Spleen (tissue), 11 donors: ENCODE measurements at regions not wholly inside any gene's neighbourhood (a gene's known extent, or its start where the extent isn't known, plus 50 kb on each side); places are given as distances from the start of the nearest gene placed in this dataset.

Experiments used
- DNase-seq: peaks from one replicate; pipeline ENCODE4 v3.0.0-alpha.2; 2020
- H3K27ac ChIP-seq, 8 donors: fragments of 200-600 bp; sonication (generic) in 7 of 8; 1 replicate in 4 of 8; 2 replicates in 4 of 8; pipeline versions ENCODE4 v1.5.0 to v1.8.0; 2016 to 2021; ENCODE audit warnings: inconsistent platforms in 4 of 8, mild to moderate bottlenecking in 4 of 8, moderate library complexity in 1 of 8
- H3K27me3 ChIP-seq, 7 donors: fragments of 200-600 bp; sonication (generic) in 6 of 7; replicated peaks in 1 of 7; 1 replicate in 4 of 7; 2 replicates in 3 of 7; pipeline versions ENCODE4 v1.5.0 to v1.8.0; 2016 to 2021; ENCODE audit warnings: inconsistent platforms in 3 of 7, mild to moderate bottlenecking in 1 of 7
- H3K36me3 ChIP-seq, 6 donors: fragments of 200-600 bp; sonication (generic) in 5 of 6; 1 replicate in 4 of 6; 2 replicates in 2 of 6; pipeline versions ENCODE4 v1.5.0 to v1.8.0; 2016 to 2021; ENCODE audit warnings: inconsistent platforms in 2 of 6
- H3K4me1 ChIP-seq, 6 donors: fragments of 200-600 bp; sonication (generic) in 5 of 6; 1 replicate in 3 of 6; 2 replicates in 3 of 6; pipeline versions ENCODE4 v1.5.0 to v1.8.0; 2016 to 2021; ENCODE audit warnings: inconsistent platforms in 3 of 6
- H3K4me3 ChIP-seq, 8 donors: fragments of 200-600 bp; sonication (generic) in 7 of 8; 1 replicate in 4 of 8; 2 replicates in 4 of 8; pipeline versions ENCODE4 v1.5.0 to v1.8.0; 2016 to 2021; ENCODE audit warnings: inconsistent platforms in 4 of 8, mild to moderate bottlenecking in 4 of 8, moderate library complexity in 2 of 8
- H3K9me3 ChIP-seq, 8 donors: fragments of 200-600 bp; sonication (generic) in 7 of 8; 1 replicate in 4 of 8; 2 replicates in 4 of 8; pipeline versions ENCODE4 v1.5.0 to v1.8.0; 2016 to 2021; ENCODE audit warnings: inconsistent platforms in 4 of 8
- POLR2A ChIP-seq, 3 donors: fragments of 450-650 bp; IDR thresholded peaks; one replicate each; pipeline ENCODE4 v1.5.1; 2017; ENCODE audit warnings: antibody characterized with exemption in 3 of 3, mild to moderate bottlenecking in 1 of 3
- POLR2AphosphoS5 ChIP-seq, 3 donors: sonication (generic); formaldehyde crosslinking; IDR thresholded peaks; one replicate each; pipeline ENCODE4 v1.5.1; 2017; ENCODE audit warnings: antibody characterized with exemption in 3 of 3
- WGBS, 5 donors: extraction: QIAGEN DNeasy Blood & Tissue Kit in 3 of 5; methylation state at CpG; one replicate each; pipeline versions ENCODE4 v1.1.5 to v1.1.7; 2013 to 2018; 5-methylcytosine and 5-hydroxymethylcytosine counted together
- intact Hi-C: fragments of 100-400 bp; cut with DNase I; formaldehyde crosslinking; loops from one replicate; pipeline ENCODE4 v1.15.0; 2023; ENCODE audit warnings: low total_unique reads
- TF ChIP-seq, protein P1 (sequence below), 11 experiments: fragments of 200-600 bp in 7 of 11; fragments of 450-650 bp in 4 of 11; sonication (generic) in 4 of 11; IDR thresholded peaks in 8 of 11; conservative IDR thresholded peaks in 3 of 11; 1 replicate in 7 of 11; 2 replicates in 4 of 11; pipeline versions ENCODE4 v1.4.0 to v1.8.0; 2016 to 2021; ENCODE audit warnings: antibody characterized with exemption in 11 of 11, inconsistent platforms in 4 of 11, mild to moderate bottlenecking in 1 of 11
- donor health status: healthy with polysubstance abuse.
- donor health status: DM: no; HTN: no; CAD: no; lungs with moderate emphysema.
- donor health status: DM: no; HTN: no; CAD: no.
- donor health status: Bipolar disorder and iron deficiency.
- donor health status: healthy.
- donor health status: DM: no; HTN: no; CAD: no.
- donor health status: DM: yes; HTN: yes; CAD: no.

DNA sequence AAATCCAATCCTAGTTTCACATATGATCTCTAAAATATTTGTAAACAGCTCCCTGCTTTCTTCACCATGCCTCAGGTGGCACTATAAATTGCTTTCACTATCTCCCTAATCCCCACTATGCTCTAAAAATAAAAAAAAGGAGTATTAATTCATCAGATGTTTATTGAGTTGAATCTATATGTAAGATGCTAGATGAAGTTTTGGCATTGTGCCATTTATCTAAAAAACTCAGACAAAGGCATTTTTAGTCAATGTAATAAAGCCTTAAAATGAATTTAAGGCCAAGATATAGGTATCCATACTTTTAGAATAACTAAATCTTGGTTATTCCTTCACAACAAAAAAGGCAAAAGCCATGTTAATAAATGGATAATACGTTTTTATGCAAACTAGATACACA lies 373.9 kb downstream of the ETS1 start:
- H3K27me3 ChIP-seq, result no peaks in the 10 kb centered on the region
- TF ChIP-seq POLR2A (IDR thresholded peaks at IDR 0.05), result no peak
- no peak for TF ChIP-seq POLR2AphosphoS5 (IDR thresholded peaks at IDR 0.05)
- TF ChIP-seq, protein P1, sequence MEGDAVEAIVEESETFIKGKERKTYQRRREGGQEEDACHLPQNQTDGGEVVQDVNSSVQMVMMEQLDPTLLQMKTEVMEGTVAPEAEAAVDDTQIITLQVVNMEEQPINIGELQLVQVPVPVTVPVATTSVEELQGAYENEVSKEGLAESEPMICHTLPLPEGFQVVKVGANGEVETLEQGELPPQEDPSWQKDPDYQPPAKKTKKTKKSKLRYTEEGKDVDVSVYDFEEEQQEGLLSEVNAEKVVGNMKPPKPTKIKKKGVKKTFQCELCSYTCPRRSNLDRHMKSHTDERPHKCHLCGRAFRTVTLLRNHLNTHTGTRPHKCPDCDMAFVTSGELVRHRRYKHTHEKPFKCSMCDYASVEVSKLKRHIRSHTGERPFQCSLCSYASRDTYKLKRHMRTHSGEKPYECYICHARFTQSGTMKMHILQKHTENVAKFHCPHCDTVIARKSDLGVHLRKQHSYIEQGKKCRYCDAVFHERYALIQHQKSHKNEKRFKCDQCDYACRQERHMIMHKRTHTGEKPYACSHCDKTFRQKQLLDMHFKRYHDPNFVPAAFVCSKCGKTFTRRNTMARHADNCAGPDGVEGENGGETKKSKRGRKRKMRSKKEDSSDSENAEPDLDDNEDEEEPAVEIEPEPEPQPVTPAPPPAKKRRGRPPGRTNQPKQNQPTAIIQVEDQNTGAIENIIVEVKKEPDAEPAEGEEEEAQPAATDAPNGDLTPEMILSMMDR (IDR thresholded peaks at IDR 0.05 in 8 of 11, conservative IDR thresholded peaks at IDR 0.05 in 3 of 11), result no peak
- 68 to 86% (median 75%) methylated on average over 1 of the region's 1 CpG for WGBS, 5 donors

DNA sequence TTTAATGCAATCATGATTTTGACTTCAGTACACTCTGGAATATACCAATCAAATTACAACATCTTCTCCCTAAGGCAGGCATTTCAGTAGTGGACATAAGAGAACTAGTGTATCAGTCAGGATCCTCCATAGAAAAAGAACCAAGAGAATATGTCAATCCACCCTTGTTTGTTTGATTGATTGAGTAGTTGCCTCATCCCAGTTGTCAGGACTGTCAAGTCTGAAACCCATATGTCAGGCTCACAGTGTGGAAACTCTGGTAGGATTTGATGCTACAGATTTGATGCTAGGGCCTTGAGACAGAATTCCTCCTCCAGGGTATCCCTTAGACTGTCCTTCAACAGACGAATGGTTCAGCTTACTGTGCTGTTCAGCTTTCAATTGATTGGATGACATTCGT lies 375.0 kb downstream of the ETS1 start:
- no peak for DNase-seq
- Histone ChIP-seq H3K4me3 (no peak overlapping the region), H3K36me3 (no peaks in the 10 kb centered on the region), H3K27ac (no peak overlapping the region), H3K27me3 (no peaks in the 10 kb centered on the region), H3K9me3 (peaks cover 0 to 10% (median 0%) of the 10 kb centered on the region in 8 donors), H3K4me1 (peaks cover 0 to 6% (median 0%) of the 10 kb centered on the region in 6 donors)
- WGBS, 5 donors, result 76 to 87% (median 85%) methylated on average over 2 of the region's 2 CpGs
- TF ChIP-seq, protein P1 (IDR thresholded peaks at IDR 0.05 in 8 of 11, conservative IDR thresholded peaks at IDR 0.05 in 3 of 11), result no peak
- no peak for TF ChIP-seq POLR2A (IDR thresholded peaks at IDR 0.05)
- no peak for TF ChIP-seq POLR2AphosphoS5 (IDR thresholded peaks at IDR 0.05)
- intact Hi-C loops, result loop anchor here (10.0 kb wide), 1 partner anchor 62 kb away; no protein-coding TSS in a partner anchor

More for the DNA sequence above, 373.9 kb downstream of the ETS1 start:
- Histone ChIP-seq H3K4me1 (no peaks in the 10 kb centered on the region), H3K4me3 (no peak overlapping the region), H3K36me3 (no peaks in the 10 kb centered on the region), H3K27ac (no peak overlapping the region), H3K9me3 (peaks cover 0 to 10% (median 0%) of the 10 kb centered on the region in 8 donors)
- intact Hi-C loops, result loop anchor here (10.0 kb wide), 1 partner anchor 61 kb away; no protein-coding TSS in a partner anchor
- no peak for DNase-seq

DNA sequence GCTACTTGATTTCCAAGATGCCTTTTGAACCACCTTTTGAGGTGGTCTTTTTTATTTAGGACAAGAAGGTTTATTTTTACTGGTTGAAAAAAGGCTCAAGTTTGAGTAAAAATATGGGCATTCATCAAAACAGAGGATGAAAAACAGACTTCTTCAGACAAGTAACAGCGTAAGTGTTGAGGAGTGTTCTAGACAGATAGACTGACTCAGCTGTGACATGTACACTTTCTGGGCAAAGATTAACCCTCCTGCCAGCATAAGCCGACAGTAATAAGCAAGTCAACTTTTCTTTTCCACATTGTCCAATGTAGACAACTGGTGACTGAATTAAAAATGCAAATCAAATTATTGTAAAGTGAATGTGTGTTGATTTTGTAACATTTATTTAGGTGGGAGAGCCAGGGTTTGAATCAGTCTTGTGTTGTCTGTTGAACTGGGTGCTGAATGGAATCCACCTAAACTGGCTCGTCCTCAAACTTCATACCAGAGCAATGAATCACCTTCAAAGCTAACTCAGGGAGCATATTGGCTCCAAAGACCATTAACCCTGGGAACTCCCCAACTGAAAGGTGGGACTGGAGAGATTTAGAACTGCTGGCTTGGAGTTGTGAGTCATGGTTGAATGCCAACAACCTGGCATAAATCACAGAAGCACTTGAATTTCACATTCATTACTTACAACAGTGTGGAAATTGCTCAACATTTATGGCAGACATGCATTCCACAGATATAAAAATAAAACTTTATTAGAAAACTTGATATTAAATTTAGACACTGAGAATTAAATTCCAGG lies 377.0 kb downstream of the ETS1 start:
- Histone ChIP-seq H3K9me3 (peaks cover 0 to 6% (median 2%) of the 10 kb centered on the region in 8 donors), H3K27me3 (no peaks in the 10 kb centered on the region), H3K4me3 (no peak overlapping the region), H3K4me1 (peaks cover 0 to 6% (median 0%) of the 10 kb centered on the region in 6 donors), H3K36me3 (no peaks in the 10 kb centered on the region), H3K27ac (no peak overlapping the region)
- TF ChIP-seq POLR2AphosphoS5 (IDR thresholded peaks at IDR 0.05), result no peak
- TF ChIP-seq POLR2A (IDR thresholded peaks at IDR 0.05), result no peak
- TF ChIP-seq, protein P1 (IDR thresholded peaks at IDR 0.05 in 8 of 11, conservative IDR thresholded peaks at IDR 0.05 in 3 of 11), result no peak
- intact Hi-C loops, result loop anchor here (10.0 kb wide), 1 partner anchor 64 kb away; no protein-coding TSS in a partner anchor
- DNase-seq, result no peak
- 74 to 86% (median 77%) methylated on average over 3 of the region's 3 CpGs for WGBS, 5 donors

DNA sequence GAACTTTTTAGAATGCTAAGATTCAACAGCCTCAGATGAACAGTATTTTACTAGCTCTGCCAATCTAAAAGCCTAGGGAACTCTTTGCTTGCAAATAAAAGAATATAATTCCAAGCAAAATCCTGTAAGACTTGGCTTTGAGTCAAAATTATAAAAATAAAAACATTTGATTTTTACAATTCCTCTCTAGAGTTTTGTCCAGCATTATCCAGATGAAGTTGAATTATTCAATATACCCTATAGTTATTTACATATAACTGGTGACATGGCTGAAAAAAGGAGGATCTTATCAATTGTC lies 378.3 kb downstream of the ETS1 start:
- Histone ChIP-seq H3K4me1 (peaks cover 0 to 6% (median 0%) of the 10 kb centered on the region in 6 donors), H3K4me3 (no peak overlapping the region), H3K27ac (no peak overlapping the region), H3K27me3 (no peaks in the 10 kb centered on the region), H3K36me3 (no peaks in the 10 kb centered on the region), H3K9me3 (peaks cover 0 to 5% (median 0%) of the 10 kb centered on the region in 8 donors)
- TF ChIP-seq POLR2A (IDR thresholded peaks at IDR 0.05) (no peak), POLR2AphosphoS5 (IDR thresholded peaks at IDR 0.05) (no peak)
- TF ChIP-seq, protein P1 (IDR thresholded peaks at IDR 0.05 in 8 of 11, conservative IDR thresholded peaks at IDR 0.05 in 3 of 11), result no peak
- intact Hi-C loops, result no loop called here
- no peak for DNase-seq
